GM19099 (cell line): ENCODE measurements at regions not wholly inside any gene's neighbourhood (a gene's known extent, or its start where the extent isn't known, plus 50 kb on each side); places are given as distances from the start of the nearest gene placed in this dataset.

ENCODE experiments used
- POLR2A ChIP-seq: IDR thresholded peaks from 3 replicates; pipeline ENCODE4 v1.6.1; 2011; ENCODE audit warnings: low read depth; ENCODE audit not compliant: insufficient read length; ENCODE audit errors: extremely low read depth

- no peak for TF ChIP-seq POLR2A
Measured at GRCh38 chr11:115687934-115688333, 183.7 kb upstream of the CADM1 start.

- TF ChIP-seq POLR2A, result no peak
Measured at GRCh38 chr11:115684699-115685098, 180.5 kb upstream of the CADM1 start.

- no peak for TF ChIP-seq POLR2A
Measured at GRCh38 chr11:115684135-115684534, 179.9 kb upstream of the CADM1 start.

GRCh38 chr11:115682888-115683287 lies 178.7 kb upstream of the CADM1 start:
- no peak for TF ChIP-seq POLR2A

DNA sequence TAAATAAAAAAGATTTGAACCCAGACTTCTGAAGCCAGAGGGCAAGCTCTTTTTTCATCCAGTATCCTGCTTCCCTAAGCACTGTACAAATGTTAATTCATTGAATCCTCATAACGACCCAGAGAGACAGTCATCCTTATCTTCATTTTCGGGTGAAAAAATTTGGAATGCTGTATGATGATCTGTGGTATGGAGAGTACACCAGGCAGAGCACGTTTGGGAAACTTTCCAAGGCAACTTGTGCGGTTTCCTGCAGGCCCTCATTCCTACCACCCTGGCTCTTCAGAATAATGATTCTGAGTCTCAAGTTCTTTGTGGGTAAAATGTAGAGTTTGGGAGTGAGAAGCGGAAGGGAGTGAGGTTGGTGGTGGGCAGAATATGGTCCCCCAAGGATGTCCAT lies 177.9 kb upstream of the CADM1 start:
- no peak for TF ChIP-seq POLR2A

- TF ChIP-seq POLR2A, result no peak
Measured at GRCh38 chr11:115679945-115680344, 175.7 kb upstream of the CADM1 start.

DNA sequence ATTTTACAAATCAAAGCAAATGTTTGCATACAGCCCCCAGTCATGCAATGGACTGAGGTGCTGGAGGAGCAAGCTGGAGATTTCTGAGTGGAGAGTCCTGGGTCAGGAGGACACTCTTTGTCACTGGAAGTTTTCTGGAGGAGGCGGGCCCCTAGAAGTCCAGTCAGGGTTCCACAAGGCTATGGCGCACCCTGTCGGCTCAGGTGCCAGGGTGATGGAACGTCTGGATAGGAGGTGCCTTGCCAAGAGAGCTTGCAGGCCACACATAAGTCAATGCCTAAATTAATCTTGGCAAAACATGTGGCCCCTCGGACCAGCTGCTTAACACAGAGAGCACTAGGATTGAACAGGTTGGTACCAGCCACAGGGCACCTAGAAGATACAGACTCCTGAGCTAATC lies 174.7 kb upstream of the CADM1 start:
- TF ChIP-seq POLR2A, result no peak

DNA sequence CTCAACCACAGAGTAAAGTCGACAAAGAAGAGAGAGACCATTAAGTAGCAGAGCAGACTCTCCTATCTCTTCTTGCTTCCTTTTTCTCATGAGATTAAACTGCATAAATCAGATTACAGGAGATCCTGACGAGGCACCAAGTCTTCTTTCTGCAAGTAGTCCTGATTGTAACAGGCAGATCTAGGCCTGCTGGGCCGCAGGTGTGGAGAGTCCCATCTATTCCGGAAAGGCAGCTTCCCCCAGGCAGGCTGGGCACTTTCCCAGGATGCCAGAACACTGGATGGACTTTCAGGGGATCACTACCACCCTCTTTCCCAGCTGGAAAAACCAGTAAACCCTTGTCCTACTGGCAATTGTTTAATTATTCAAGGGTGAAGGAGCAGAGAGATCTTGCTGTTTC lies 173.0 kb upstream of the CADM1 start:
- no peak for TF ChIP-seq POLR2A

- TF ChIP-seq POLR2A, result no peak
Measured at GRCh38 chr11:115676768-115677167, 172.6 kb upstream of the CADM1 start.

- TF ChIP-seq POLR2A, result no peak
Measured at GRCh38 chr11:115676206-115676605, 172.0 kb upstream of the CADM1 start.

DNA sequence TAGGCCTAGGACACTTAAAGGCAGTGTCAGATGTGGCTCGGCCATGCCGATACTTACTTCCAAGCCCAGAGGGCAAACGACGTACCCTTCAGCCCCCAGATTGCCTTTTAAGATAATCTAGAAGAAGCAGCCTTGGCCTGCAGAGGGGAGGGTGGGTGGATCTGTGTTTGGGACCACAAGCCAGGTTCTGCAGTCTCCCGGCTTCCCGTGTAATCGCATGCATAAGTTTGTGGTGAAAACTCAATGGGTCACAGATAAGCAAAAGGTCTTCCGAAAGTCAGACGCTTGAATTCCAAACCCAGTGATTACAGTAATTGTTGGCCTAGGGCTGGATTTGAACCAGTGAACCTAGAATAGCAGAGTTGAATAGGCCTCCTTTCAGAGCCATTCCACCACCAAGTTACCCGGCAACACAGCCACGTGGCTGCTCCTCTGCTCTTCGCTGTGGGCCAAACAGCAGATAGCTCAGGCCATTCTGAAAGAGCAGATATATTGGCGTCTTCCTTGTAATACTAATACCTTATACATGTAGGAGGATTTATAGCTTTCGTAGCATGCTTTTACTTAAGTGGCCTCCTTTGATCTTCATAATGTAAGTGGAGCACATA lies 170.8 kb upstream of the CADM1 start:
- no peak for TF ChIP-seq POLR2A

GRCh38 chr11:115674176-115674936 lies 170.1 kb upstream of the CADM1 start:
- TF ChIP-seq POLR2A, result no peak

- TF ChIP-seq POLR2A, result no peak
Measured at GRCh38 chr11:115673720-115674119, 169.5 kb upstream of the CADM1 start.

- no peak for TF ChIP-seq POLR2A
Measured at GRCh38 chr11:115672999-115673411, 168.8 kb upstream of the CADM1 start.

- TF ChIP-seq POLR2A, result no peak
Measured at GRCh38 chr11:115672412-115672811, 168.2 kb upstream of the CADM1 start.

GRCh38 chr11:115670538-115671205 lies 166.5 kb upstream of the CADM1 start:
- TF ChIP-seq POLR2A, result no peak
